GM19035 (cell line): ENCODE measurements at regions not wholly inside any gene's neighbourhood (a gene's known extent, or its start where the extent isn't known, plus 50 kb on each side); places are given as distances from the start of the nearest gene placed in this dataset.
"Not testable (repeated sequence)": the region's sequence is repeated elsewhere in the genome, so short reads cannot be mapped to it uniquely, and the experiment has no call there.

Source experiments
- ATAC-seq: cut with Tn5 transposase; IDR thresholded peaks from one replicate; pipeline ENCODE4 v1.9.1; 2021; ENCODE audit not compliant: unreplicated experiment

DNA sequence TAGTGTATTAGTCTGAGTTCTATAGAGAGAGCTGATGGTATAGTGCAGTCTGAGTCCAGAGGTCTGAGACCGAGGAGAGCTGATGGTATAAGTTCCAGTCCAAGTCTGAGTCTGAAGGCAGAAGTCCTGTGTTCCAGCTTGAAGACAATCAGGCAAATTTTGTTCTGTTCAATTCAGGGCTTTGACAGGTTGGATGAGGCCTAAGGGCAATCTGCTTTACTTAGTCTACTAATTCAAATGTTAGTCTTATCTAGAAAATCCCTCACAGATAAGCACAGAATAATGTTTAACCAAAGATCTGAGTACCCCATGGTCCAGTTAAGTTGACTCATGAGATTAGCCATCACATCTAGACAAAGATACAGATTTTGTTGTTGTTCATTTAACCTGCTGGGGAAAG, 303.0 kb upstream of the KLF4 start:
- ATAC-seq, result no peak

DNA sequence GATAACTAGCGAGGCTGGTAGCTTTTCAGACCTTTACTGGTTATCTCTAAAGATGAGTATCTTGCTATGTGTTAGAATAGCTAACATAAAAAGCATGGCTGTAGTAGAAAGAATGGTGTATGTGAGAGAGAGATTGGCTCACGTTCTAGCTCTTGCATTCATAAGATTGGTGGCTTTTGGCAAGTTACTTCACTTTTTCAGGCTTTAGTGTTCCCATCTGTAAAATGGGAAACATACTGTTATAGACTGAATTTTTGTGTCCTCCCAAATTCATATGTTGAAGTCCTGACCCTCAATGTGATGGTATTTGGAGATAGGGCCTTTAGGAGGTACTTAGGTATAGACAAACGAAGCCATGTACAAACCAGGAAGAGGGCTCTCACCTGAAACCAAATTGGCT, 302.4 kb upstream of the KLF4 start:
- no peak for ATAC-seq

DNA sequence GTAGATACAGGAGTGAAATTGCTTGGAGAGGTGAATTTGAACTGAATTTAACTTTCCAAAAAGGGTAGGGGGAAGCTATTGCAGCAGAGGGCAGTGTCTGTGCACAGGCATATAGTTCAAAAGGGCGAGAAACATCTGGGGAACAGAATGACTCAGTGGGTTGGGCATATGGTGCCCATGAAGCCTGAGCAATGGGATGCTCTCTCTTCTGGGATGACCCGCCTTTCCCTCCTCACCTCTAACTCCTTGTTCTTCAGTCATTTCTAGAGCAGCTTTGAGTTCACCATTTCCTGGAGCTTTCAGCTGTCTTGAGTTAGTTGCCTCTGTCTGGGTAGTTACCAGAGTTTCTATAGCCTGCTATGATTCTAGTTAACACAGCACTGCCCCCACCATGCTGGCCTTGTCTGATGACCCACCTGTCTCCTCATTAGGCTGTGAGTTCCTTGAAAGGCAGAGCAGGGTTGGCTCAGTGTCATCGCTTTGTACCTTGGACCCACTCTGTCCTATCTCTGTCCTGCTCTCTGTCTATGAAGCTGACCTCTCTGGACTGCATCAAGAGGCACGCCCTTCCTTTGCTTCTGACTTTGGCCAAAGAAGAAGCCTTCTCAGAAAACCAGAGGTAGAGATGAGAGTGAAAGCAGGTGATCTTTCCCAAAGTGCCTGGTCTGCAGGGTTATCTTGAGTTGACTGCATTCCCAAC, 299.6 kb upstream of the KLF4 start:
- no peak for ATAC-seq

DNA sequence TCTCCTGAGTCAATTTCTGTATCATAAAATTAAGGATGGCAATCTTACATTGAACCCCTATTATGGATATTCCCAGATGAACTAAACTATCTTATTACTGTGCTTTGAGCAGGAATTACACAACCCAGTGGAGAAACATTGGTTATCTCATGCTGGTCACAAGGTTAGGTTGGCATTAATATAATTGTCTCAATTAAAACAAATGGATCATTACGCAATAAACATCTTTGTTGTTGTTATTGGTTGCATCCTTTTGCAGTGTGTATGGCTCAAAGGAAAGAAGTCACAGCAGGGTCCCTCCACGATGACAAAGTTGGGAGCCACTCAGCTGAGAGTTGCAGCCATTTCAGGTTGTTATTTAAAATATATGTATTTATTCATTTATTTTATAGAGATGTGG, 297.0 kb upstream of the KLF4 start:
- no peak for ATAC-seq

DNA sequence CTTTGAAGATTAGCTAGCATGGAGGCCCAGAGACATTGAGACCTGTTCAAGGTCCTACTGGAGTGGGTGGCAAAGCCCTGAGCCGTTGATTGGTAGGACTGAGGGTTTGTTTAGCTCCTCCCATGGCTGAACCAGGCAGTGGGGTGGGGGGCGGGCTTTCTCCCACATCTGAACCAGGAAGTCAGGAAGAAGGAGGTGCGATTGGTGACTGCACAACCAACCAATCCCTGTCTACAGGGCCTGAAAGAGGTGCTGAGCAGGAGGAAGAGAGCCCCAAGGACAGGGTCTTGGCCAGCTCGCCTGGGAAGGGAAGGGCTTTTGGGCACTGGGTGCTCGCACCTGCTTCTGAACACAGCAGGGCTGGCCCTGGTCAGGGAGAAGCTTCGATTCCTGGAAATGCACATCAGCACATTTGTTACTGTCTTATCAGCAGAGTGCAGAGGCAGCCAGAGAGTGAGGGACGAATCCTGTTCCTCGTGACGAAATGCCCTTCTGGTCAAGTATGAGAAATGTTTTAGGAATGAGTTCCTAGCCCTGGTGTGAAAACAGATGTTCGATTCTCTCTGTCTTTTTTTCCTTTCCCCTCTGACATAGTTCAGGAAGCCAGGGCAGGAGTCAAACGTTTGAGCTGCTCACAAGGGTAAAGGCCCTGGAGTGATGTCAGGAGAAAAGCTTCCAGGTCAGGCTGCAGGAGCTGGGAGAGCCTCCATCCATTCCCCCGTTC, 294.8 kb upstream of the KLF4 start:
- ATAC-seq, result no peak

DNA sequence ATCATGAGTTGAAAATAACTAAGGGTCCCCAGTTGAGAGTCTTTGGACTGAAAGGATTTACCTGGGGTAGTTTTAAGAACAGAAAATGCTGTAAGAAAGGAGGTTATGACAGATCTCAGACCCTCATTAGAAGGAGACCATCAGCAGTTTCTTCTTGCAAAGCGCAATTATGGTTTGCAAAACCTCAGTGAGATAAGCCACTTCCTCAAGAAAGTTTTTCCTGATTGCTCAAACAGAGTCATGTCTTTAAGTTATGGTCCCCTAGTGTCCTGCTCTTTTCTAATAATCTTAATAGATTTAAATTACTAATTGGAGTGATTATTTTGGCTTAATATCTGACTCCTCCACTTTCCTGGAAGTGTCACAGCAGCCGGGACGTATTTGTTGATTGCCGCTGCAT, 293.2 kb upstream of the KLF4 start:
- ATAC-seq, result no peak

DNA sequence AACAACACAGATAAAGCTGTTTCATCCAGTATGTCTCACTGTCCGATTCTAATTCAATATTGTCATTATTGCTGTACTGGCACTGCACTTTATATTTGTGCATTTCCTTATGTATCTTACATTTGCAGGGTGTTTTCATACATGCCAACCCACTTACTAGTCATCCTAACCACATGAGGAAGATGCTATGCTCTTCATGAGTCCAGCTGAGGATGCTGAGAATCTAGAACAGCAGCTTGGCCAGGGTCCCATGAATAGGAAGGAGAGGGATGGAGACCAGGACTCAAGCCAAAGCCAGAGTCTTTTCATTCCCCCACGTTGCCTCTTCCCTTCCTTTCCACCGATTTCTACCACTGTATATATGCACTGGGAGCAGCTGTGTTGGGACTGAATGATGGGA, 292.8 kb upstream of the KLF4 start:
- ATAC-seq, result no peak

DNA sequence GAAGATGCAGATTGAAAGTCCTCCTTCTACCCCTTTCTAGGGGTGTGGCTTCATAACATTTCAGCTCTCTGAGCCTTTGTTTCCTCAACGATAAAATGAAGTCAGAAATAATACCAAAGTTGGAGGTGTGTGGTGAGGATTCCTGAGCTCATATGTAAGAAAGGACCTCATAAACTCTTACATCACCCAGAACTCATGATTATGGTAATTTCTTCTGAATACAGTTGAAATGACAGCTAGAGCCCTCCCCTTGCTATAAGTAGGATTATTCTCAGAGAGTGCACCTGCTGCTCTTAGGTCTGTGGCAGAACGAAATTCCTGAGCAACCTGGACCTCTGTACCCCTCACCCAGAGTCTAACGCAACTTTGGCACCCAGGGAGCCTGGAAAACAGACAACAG, 291.4 kb upstream of the KLF4 start:
- ATAC-seq, result no peak

DNA sequence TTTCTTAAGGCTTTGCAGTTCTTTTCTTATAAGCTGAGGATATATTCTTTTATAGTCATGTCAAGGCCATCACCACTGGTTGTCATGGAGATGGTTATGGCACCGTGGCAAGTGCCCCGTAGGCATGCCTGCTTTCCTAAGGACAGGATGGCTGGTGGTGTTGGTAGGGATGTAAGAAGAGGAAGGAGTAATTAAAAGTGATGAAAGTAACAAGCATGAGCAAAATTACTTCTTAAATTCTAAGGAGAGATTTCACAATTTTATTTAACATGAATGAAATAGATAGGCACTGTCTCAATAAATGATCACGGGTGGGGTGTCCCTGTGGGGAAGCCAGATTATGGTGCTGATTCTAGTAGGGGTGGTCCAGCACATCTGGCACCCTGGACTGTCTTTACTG, 290.2 kb upstream of the KLF4 start:
- no peak for ATAC-seq

DNA sequence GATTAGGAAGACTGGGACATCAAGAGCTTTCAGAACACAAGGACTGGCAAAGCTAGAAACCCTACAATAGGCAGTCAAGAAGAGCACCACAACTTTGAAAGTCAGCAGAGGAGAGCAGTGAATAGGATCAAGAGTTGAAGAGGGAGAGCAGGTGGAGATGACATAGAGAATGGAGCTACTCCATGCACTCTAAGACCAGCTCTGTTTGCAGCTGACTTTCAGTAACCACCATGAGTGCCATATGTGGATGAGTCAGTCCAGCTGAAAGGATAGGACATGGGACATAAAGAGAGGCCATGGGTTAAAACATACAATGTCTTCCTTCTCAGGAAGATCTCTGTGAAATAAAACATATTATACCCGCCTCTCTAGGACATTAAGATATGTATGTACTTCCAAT, 289.1 kb upstream of the KLF4 start:
- ATAC-seq, result no peak

DNA sequence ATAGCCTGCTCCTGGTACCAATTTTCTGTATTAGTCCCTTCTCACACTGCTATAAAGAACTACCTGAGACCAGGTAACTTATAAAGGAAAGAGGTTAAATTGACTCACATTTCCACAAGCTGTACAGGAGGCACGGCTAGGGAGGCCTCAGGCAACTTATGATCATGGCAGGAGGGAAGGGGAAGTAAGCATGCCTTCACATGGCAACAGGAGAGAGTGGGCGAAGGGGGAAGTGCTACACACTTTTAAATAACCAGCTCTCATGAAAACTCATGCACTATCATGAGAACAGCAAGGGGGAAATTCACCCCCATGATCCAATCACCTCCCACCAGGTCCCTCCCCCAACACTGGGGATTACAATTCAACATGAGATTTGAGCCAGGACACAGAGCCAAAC, 284.5 kb upstream of the KLF4 start:
- ATAC-seq, result not testable (repeated sequence)

DNA sequence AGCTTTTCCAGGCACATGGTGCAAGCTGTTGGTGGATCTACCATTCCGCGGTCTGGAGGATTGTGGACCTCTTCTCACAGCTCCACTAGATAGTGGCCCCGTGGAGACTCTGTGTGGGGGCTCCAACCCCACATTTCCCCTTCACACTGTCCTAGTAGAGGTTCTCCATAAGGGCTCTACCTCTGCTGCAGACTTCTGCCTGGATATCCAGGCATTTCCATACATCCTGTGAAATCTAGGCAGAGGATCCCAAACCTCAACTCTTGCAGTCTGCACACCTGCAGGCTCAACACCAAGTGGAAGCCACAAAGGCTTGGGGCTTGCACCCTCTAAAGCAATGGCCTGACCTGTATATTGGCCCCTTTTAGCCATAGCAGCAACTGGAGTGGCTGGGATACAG, 283.4 kb upstream of the KLF4 start:
- no peak for ATAC-seq

DNA sequence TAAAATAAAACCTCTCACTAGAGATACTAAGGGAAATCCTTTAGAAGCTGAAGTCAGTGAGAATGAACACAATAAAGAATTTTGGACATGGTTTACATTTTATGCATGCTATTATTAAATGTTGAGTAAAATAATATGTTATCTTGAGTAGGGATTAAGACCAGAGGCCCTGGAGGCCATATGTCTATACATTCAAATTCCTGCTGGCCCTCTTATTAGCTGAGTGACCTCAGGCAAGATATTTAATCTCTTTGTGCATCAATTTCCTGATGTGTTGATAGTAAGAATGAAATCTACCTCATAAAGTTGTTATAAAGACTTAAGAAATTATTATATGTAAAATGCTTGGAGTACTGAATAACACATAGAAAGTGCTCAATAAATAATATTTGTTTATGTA, 281.1 kb upstream of the KLF4 start:
- ATAC-seq, result no peak

DNA sequence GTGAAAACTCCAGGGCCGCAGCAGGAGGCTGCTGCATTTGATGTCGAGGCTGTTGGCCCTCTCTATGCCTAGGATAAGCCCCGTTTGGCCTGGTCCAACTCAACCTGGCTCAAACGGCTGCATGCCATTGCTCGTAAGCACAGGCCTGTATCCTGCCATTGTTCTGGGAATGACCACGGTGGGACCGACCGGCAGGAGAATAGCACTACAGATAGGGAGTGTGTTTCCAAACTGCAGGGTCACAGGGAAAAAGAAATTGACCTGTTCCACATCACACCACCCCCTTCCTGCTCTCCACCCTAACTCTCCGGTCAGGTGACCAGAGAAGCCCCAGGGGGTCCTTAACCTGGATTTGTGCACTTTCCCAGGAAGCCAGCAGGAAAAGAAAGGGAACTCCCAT, 278.7 kb upstream of the KLF4 start:
- no peak for ATAC-seq

DNA sequence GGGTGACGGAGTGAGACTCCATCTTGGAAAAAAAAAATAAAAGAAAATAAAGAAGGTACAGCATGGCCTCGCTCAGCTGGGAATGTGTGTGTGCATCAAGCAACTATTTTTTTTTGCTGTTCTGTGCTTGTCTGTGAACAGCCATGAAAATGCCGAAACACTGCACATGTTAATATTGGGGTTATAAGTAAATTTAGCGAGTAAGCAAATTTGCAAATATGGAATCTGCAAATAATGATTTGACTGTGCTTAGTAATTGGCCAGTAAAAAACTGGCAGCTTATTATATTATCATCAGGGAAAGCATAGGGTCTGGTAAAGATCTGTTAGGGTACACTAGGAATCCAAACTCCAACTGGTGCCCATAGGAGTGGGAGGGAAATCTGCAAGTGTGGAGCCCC, 278.1 kb upstream of the KLF4 start:
- ATAC-seq, result no peak

DNA sequence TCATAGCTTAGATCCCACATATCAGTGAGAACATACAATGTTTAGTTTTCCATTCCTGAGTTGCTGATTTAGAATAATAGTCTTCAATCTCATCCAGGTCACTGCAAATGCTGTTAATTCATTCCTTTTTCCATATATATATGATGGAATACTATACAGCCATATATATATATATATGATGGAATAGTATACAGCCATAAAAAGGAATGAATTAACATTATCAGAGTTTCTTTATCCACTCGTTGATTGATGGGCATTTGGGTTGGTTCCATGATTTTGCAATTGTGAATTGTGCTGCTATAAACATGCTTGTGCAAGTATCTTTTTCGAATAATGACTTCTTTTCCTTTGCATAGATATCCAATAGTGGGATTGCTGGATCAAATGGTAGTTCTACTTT, 273.9 kb upstream of the KLF4 start:
- ATAC-seq, result not testable (repeated sequence)

DNA sequence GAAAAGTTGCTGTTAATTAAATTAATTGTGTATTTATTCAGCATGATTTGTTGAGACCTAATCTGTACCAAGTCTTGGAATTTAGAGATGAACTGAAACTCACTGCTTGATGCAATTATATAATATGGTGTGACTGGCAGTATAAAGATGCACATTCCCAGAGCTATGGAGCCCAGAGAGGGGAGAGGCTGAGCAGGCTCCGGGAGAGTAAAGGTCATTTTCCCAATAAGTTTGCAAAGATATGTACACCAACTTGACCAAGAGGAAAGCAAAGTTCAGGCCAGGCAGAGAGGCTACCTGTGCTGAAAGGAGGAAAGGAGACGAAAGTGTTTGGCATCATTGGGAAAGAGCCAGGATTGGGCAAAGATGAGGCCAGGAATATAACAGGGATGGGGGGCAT, 271.7 kb upstream of the KLF4 start:
- ATAC-seq, result no peak

DNA sequence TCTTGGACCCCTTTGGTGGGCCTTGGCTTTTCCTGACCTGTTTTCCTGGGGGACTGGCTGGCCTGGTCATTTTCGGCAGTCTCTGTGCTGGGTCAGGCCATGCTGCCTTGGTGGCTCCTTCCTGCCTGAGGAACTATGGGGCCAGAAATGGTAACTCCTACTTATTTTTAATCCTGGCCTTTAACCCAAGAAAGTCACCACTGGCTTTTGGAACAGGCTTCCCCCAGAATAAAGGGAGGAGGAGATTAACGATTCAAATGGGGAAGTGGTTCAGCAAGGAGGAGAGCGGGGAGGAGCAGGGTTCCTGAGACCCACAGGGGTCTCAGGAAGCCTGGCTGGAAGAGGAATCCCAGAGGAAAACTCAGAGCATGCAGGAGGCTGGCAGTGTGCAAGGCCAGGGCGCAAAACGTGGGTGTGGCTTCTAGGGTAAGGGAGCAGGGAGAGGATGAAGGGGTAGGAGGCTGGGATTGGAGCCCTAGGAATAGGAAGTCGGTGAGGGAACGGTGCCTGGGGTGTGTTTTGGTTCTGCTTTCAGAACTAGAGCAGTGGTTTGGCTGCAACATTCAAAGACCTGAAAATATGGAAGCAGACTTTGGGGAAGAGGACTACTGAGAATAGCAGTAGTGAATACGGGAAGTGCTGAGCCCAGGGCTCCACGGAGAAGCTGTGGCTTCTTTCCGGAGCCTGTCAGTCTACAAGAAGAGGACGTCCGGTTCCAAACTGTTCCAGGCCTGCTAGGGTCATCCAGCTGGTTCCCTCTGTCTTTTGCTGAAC, 271.1 kb upstream of the KLF4 start:
- ATAC-seq, result no peak

DNA sequence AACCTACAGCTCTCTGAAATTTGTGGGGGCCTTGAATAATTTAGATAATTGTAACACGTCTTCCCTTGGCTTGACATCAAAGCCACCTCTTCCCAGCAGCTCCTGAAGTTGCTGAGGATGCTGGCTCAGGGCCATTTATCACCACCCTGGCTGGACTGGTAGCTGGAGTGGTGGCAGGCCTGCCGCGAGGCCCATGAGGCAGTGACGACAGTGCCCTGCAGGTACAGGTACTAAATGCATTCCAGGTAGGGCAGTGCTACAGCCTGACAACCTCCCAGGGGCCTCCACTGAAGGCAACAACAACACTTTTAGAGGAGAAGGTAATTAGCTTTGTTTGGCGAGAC, 270.2 kb upstream of the KLF4 start:
- ATAC-seq, result no peak

DNA sequence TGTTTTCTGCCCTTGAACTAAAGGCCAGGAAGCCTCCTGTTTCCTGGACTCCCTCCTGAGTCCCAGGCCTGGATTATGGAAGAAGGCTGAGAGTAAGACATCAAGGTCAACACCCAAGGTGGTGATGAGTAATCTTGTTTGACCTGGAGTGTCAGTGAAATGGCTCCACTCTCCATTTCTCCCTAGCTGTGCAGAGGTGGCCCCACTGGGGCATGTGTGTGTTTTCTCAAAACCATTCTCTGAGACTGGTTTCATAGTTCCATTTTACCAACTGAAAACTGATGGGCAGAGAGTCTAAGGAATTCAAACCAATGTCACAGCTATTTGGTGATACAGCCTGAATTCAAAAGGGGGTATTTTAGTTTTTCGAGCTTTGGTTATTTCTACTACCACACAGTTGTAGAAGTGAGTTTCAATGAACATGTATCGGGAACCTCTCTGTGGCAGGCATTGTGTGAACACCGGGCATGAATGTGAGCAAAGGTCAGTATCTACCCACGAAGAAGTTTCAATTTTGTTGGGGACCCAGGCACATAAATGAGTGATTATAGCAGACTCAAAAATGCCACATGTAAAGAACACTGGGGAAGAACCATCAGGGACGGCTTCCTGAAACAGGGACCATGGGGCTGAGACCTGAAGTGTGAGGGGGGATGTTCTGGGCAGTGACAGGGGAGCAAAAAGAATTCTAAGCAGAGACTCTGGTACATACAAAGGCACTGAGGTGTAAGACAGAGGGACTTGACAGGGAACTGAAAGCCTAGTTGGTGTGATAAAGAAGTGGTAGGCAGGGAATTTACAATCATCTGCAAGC, 269.6 kb upstream of the KLF4 start:
- ATAC-seq, result no peak

DNA sequence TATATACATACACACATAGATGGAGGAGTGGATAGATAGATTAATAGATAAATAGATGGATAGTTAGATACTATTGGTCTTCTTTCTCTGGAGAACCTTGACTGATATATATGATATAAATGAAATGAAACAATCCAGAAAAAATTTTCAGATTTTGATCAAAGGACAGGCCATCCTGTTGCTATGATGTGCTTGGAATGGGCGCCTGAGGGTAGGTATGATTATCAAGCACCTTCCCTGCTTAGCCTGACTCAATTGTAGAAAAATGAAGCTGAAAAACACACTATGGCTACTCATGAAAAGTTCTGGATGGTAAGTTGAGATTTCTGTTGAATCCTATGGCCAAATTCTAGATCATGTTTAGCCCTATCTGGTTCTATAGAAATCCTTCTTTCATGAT, 266.5 kb upstream of the KLF4 start:
- no peak for ATAC-seq

DNA sequence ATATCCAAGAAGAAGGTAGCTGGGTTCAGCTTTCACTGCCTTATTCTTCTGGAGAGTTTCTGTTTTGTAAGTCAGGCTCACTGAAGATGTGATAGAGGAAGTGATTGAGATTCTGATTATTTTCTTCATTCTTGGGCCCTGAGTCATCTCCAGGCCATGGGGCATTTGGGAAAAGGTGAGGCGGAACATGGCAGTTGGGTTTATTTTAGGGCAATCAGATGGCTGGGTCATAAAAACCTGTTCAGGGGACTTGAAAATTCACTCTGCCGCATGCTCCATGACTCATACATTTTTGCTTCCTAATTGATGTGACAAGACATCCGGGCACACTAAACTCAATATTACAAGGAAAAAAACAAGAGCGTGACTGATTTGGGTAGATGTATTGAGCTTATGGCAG, 265.7 kb upstream of the KLF4 start:
- no peak for ATAC-seq
